Smooth muscle cell (in vitro differentiated cells): ENCODE measurements at regions not wholly inside any gene's neighbourhood (a gene's known extent, or its start where the extent isn't known, plus 50 kb on each side); places are given as distances from the start of the nearest gene placed in this dataset.

Experiments used
- DNase-seq: peaks from one replicate; lab custom pipeline; 2025; ENCODE audit not compliant: unreplicated experiment; lab: John Stamatoyannopoulos, UW
- H2AFZ ChIP-seq: fragments of 200-600 bp; sonication (generic); 2 replicates; pipeline ENCODE4 v1.6.0; 2016; ENCODE audit warnings: antibody characterized with exemption, low read depth, mild to moderate bottlenecking
- H3F3A ChIP-seq: fragments of 200-600 bp; sonication (generic); 2 replicates; pipeline ENCODE4 v1.6.0; 2017; ENCODE audit warnings: antibody characterized with exemption, low read depth
- H3K27ac ChIP-seq: fragments of 200-600 bp; sonication (generic); 2 replicates; pipeline ENCODE4 v1.5.1; 2016; ENCODE audit warnings: low read depth, mild to moderate bottlenecking
- H3K27me3 ChIP-seq: fragments of 200-600 bp; sonication (generic); 2 replicates; pipeline ENCODE4 v1.6.1; 2016; ENCODE audit warnings: low read depth, mild to moderate bottlenecking
- H3K36me3 ChIP-seq: fragments of 200-600 bp; sonication (generic); 2 replicates; pipeline ENCODE4 v1.5.1; 2016; ENCODE audit warnings: low read depth
- H3K4me1 ChIP-seq: fragments of 200-600 bp; sonication (generic); 2 replicates; pipeline ENCODE4 v1.5.1; 2016; ENCODE audit warnings: low read depth
- H3K4me2 ChIP-seq: fragments of 200-600 bp; sonication (generic); 2 replicates; pipeline ENCODE4 v1.6.0; 2016; ENCODE audit warnings: mild to moderate bottlenecking
- H3K4me3 ChIP-seq: fragments of 200-600 bp; sonication (generic); 2 replicates; pipeline ENCODE4 v1.5.1; 2016; ENCODE audit warnings: mild to moderate bottlenecking
- H3K79me2 ChIP-seq: fragments of 200-600 bp; sonication (generic); 2 replicates; pipeline ENCODE4 v1.6.0; 2016; ENCODE audit warnings: low read depth, mild to moderate bottlenecking
- H3K9ac ChIP-seq: fragments of 200-600 bp; sonication (generic); 2 replicates; pipeline ENCODE4 v1.6.0; 2016; ENCODE audit warnings: low read depth
- H3K9me3 ChIP-seq: fragments of 200-600 bp; sonication (generic); replicated peaks from 2 replicates; pipeline ENCODE4 v1.5.1; 2016; ENCODE audit warnings: low read depth
- H4K20me1 ChIP-seq: fragments of 200-600 bp; sonication (generic); 2 replicates; pipeline ENCODE4 v1.6.0; 2016; ENCODE audit warnings: low read depth
- CTCF ChIP-seq: fragments of 200-600 bp; sonication (generic); IDR thresholded peaks from 2 replicates; pipeline ENCODE4 v1.5.1; 2017; ENCODE audit warnings: borderline replicate concordance, mild to moderate bottlenecking, antibody characterized with exemption; ENCODE audit not compliant: insufficient read depth, poor library complexity, severe bottlenecking
- WGBS: methylation state at CpG from one replicate; pipeline ENCODE4 v1.1.7; 2016; ENCODE audit warnings: low lambda C conversion rate; 5-methylcytosine and 5-hydroxymethylcytosine counted together

- DNase-seq, result no peak
- Histone ChIP-seq H3K79me2 (no peaks in the 10 kb centered on the region), H3F3A (no peaks in the 10 kb centered on the region), H3K27me3 (peaks cover 53% of the 10 kb centered on the region), H3K4me2 (no peak overlapping the region), H3K27ac (no peak overlapping the region), H3K4me3 (no peak overlapping the region), H3K4me1 (peaks cover 5% of the 10 kb centered on the region), H2AFZ (no peak overlapping the region), H3K9me3 (no peaks in the 10 kb centered on the region), H3K36me3 (no peaks in the 10 kb centered on the region), H3K9ac (no peak overlapping the region), H4K20me1 (no peaks in the 10 kb centered on the region)
- WGBS, result 91% methylated on average over 9 of the region's 9 CpGs
- no peak for TF ChIP-seq CTCF
These were observed 60.5 kb downstream of the KLHDC7A start for GRCh38 chr1:18541046-18541795.

- H3K9ac ChIP-seq, result no peak overlapping the region
These were observed 61.6 kb downstream of the KLHDC7A start for GRCh38 chr1:18542351-18542750.

GRCh38 chr1:18546026-18546425 is 65.3 kb downstream of the KLHDC7A start:
- TF ChIP-seq CTCF, result no peak
- no peak overlapping the region for H3K9ac ChIP-seq
- no peak for DNase-seq
- H4K20me1 ChIP-seq, result no peaks in the 10 kb centered on the region
- H3K9me3 ChIP-seq, result no peaks in the 10 kb centered on the region
- H2AFZ ChIP-seq, result no peak overlapping the region
- 80% methylated on average over 8 of the region's 8 CpGs for WGBS
- no peak overlapping the region for H3K27ac ChIP-seq
- no peaks in the 10 kb centered on the region for H3K36me3 ChIP-seq
- H3K27me3 ChIP-seq, result peaks cover 29% of the 10 kb centered on the region
- H3F3A ChIP-seq, result no peaks in the 10 kb centered on the region
- H3K79me2 ChIP-seq, result no peaks in the 10 kb centered on the region
- peaks cover 10% of the 10 kb centered on the region for H3K4me1 ChIP-seq
- H3K4me3 ChIP-seq, result no peak overlapping the region
- H3K4me2 ChIP-seq, result no peak overlapping the region

More at GRCh38 chr1:18542351-18542750, 61.6 kb downstream of the KLHDC7A start:
- H3K36me3 ChIP-seq, result no peaks in the 10 kb centered on the region
- no peak overlapping the region for H3K27ac ChIP-seq
- H3K4me3 ChIP-seq, result no peak overlapping the region
- DNase-seq, result no peak
- 56% methylated on average over 8 of the region's 8 CpGs for WGBS
- no peak for TF ChIP-seq CTCF
- H3K4me1 ChIP-seq, result peaks cover 9% of the 10 kb centered on the region
- peaks cover 46% of the 10 kb centered on the region for H3K27me3 ChIP-seq
- no peaks in the 10 kb centered on the region for H3K79me2 ChIP-seq
- no peaks in the 10 kb centered on the region for H3F3A ChIP-seq
- no peaks in the 10 kb centered on the region for H3K9me3 ChIP-seq
- no peak overlapping the region for H3K4me2 ChIP-seq
- H4K20me1 ChIP-seq, result no peaks in the 10 kb centered on the region
- H2AFZ ChIP-seq, result no peak overlapping the region

GRCh38 chr1:18547460-18547859 is 66.7 kb downstream of the KLHDC7A start:
- no peak overlapping the region for H3K27ac ChIP-seq
- no peaks in the 10 kb centered on the region for H3F3A ChIP-seq
- H3K9me3 ChIP-seq, result no peaks in the 10 kb centered on the region
- no peak for TF ChIP-seq CTCF
- H2AFZ ChIP-seq, result no peak overlapping the region
- DNase-seq, result no peak
- 55% methylated on average over 4 of the region's 4 CpGs for WGBS
- H3K9ac ChIP-seq, result no peak overlapping the region
- H3K4me1 ChIP-seq, result peaks cover 4% of the 10 kb centered on the region
- no peak overlapping the region for H3K4me2 ChIP-seq
- no peaks in the 10 kb centered on the region for H3K79me2 ChIP-seq
- H3K27me3 ChIP-seq, result peaks cover 31% of the 10 kb centered on the region
- H3K36me3 ChIP-seq, result no peaks in the 10 kb centered on the region
- H4K20me1 ChIP-seq, result no peaks in the 10 kb centered on the region
- H3K4me3 ChIP-seq, result no peak overlapping the region
